ENCODE measurements at regions not wholly inside any gene's neighbourhood (a gene's known extent, or its start where the extent isn't known, plus 50 kb on each side); places are given as distances from the start of the nearest gene placed in this dataset.

GRCh38 chr17:77438241-77439188 is 297.7 kb downstream of the SEC14L1 start:
- no peak overlapping the region for H3K4me3 ChIP-seq (ENCODE audit: low read depth, low read length)
- no peak for TF ChIP-seq CTCF (conservative IDR thresholded peaks at IDR 0.05; ENCODE audit: low read depth, low read length)
- no peak for DNase-seq (ENCODE audit: low read depth)

GRCh38 chr17:77439189-77440018 is 298.6 kb downstream of the SEC14L1 start:
- no peak for TF ChIP-seq CTCF (conservative IDR thresholded peaks at IDR 0.05; ENCODE audit: low read depth, low read length)
- no peak overlapping the region for H3K4me3 ChIP-seq (ENCODE audit: low read depth, low read length)
- no peak for DNase-seq (ENCODE audit: low read depth)

GRCh38 chr17:77440560-77440981 is 299.8 kb downstream of the SEC14L1 start:
- TF ChIP-seq CTCF (conservative IDR thresholded peaks at IDR 0.05; ENCODE audit: low read depth, low read length), result no peak
- no peak for DNase-seq (ENCODE audit: low read depth)
- no peak overlapping the region for H3K4me3 ChIP-seq (ENCODE audit: low read depth, low read length)

DNA sequence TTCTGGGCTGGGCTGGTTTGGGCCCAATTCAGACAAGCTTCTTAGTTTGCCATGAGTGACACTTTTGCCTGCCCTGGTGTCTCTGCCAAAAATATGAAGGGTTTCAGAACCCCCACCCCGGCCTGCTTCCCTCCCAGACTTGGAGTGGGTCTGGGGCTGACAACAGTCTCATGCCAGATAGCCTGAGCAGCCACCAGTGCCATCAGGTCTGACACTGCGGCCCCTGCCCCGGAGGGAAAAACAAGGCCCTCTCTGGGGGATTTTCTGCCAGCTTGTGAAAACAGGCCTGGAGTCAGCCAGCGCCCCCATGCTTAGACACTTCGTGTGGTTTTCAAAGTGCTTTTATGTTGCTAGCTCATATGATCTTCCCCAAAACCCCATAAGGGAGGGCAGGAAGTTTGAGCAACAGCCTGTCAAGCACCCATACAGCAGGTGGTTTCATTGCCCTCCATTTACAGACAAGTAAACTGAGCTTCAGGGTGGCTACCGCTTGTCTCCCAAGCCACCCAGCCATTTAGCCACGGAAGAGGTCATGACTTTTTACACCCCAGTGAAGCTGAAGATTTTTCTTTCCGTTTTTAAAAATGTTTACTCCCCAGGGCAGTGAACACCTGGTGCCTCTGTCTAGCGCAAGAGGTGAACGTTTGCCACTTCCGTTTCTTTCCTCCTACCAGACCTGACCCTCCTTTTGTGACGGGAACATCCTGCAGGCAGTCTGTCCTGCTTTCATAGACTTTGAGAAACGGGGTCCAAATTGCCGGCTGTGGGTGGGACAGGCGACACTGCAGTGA is 300.6 kb downstream of the SEC14L1 start:
- peak; percentile 6 for TF ChIP-seq CTCF (conservative IDR thresholded peaks at IDR 0.05; ENCODE audit: low read depth, low read length)
- H3K4me3 ChIP-seq (ENCODE audit: low read depth, low read length), result no peak overlapping the region
- DNase-seq (ENCODE audit: low read depth), result no peak

- H3K4me3 ChIP-seq (ENCODE audit: low read depth, low read length), result no peak overlapping the region
- TF ChIP-seq CTCF (conservative IDR thresholded peaks at IDR 0.05; ENCODE audit: low read depth, low read length), result no peak
- DNase-seq (ENCODE audit: low read depth), result no peak
These were observed 301.2 kb downstream of the SEC14L1 start for GRCh38 chr17:77441940-77442339.

- H3K4me3 ChIP-seq (ENCODE audit: low read depth, low read length), result no peak overlapping the region
- no peak for DNase-seq (ENCODE audit: low read depth)
- TF ChIP-seq CTCF (conservative IDR thresholded peaks at IDR 0.05; ENCODE audit: low read depth, low read length), result no peak
These were observed 302.4 kb downstream of the SEC14L1 start for GRCh38 chr17:77442976-77443747.
